A549 (cell line): ENCODE measurements at regions not wholly inside any gene's neighbourhood (a gene's known extent, or its start where the extent isn't known, plus 50 kb on each side); places are given as distances from the start of the nearest gene placed in this dataset.

Experiments used
- EHMT2 ChIP-seq: fragments of 200-600 bp; sonication (generic); IDR thresholded peaks from 2 replicates; pipeline ENCODE4 v1.6.1; 2016; ENCODE audit warnings: antibody characterized with exemption, low read depth, mild to moderate bottlenecking, moderate library complexity
- EP300 ChIP-seq, 2 experiments: fragments of >200 bp; sonication (Bioruptor Twin); formaldehyde crosslinking; IDR thresholded peaks; 2 replicates in 1 of 2; 3 replicates in 1 of 2; pipeline ENCODE4 v1.6.1; 2016 to 2017
- POLR2A ChIP-seq: IDR thresholded peaks from 2 replicates; pipeline ENCODE4 v1.6.1; 2012; ENCODE audit warnings: mild to moderate bottlenecking, low read length
- TF ChIP-seq, protein P1 (sequence below): fragments of >200 bp; sonication (Bioruptor Twin); formaldehyde crosslinking; IDR thresholded peaks from 3 replicates; pipeline ENCODE4 v1.5.1; 2016
- TF ChIP-seq, protein P2 (sequence below): fragments of 150-350 bp; IDR thresholded peaks from 2 replicates; pipeline ENCODE4 v1.6.1; 2014; ENCODE audit warnings: low read depth, mild to moderate bottlenecking, low read length
- TF ChIP-seq, protein P3 (sequence below): fragments of 200-600 bp; sonication (generic); IDR thresholded peaks from 2 replicates; pipeline ENCODE4 v1.6.1; 2016; ENCODE audit warnings: antibody characterized with exemption, mild to moderate bottlenecking, moderate library complexity

DNA sequence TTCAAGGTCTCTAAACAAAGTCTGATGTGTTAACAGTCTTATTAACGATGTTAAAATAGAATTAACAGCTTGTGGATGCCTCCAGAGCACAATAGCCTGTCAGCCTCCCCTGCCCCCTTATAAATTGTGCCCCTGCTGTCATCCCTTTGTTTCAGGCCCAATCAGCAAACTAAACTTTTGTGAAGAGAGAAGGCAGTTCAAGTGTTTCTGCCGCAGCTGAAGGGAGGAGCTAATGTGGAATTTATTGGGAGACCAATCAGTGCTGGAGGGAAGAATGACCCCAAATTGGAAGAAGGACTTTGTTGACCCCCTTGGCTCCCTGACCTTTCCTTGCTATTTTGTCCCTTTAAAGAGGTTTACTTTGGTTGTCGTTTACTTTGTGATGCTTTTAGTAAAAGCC, 160.5 kb downstream of the TM9SF2 start:
- TF ChIP-seq, protein P1, sequence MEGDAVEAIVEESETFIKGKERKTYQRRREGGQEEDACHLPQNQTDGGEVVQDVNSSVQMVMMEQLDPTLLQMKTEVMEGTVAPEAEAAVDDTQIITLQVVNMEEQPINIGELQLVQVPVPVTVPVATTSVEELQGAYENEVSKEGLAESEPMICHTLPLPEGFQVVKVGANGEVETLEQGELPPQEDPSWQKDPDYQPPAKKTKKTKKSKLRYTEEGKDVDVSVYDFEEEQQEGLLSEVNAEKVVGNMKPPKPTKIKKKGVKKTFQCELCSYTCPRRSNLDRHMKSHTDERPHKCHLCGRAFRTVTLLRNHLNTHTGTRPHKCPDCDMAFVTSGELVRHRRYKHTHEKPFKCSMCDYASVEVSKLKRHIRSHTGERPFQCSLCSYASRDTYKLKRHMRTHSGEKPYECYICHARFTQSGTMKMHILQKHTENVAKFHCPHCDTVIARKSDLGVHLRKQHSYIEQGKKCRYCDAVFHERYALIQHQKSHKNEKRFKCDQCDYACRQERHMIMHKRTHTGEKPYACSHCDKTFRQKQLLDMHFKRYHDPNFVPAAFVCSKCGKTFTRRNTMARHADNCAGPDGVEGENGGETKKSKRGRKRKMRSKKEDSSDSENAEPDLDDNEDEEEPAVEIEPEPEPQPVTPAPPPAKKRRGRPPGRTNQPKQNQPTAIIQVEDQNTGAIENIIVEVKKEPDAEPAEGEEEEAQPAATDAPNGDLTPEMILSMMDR: no peak
- TF ChIP-seq, protein P2, sequence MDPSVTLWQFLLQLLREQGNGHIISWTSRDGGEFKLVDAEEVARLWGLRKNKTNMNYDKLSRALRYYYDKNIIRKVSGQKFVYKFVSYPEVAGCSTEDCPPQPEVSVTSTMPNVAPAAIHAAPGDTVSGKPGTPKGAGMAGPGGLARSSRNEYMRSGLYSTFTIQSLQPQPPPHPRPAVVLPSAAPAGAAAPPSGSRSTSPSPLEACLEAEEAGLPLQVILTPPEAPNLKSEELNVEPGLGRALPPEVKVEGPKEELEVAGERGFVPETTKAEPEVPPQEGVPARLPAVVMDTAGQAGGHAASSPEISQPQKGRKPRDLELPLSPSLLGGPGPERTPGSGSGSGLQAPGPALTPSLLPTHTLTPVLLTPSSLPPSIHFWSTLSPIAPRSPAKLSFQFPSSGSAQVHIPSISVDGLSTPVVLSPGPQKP: no peak
- no peak for TF ChIP-seq POLR2A
- TF ChIP-seq EHMT2: no peak
- no peak for TF ChIP-seq EP300 (IDR thresholded peaks at IDR 0.05)
- TF ChIP-seq, protein P3, sequence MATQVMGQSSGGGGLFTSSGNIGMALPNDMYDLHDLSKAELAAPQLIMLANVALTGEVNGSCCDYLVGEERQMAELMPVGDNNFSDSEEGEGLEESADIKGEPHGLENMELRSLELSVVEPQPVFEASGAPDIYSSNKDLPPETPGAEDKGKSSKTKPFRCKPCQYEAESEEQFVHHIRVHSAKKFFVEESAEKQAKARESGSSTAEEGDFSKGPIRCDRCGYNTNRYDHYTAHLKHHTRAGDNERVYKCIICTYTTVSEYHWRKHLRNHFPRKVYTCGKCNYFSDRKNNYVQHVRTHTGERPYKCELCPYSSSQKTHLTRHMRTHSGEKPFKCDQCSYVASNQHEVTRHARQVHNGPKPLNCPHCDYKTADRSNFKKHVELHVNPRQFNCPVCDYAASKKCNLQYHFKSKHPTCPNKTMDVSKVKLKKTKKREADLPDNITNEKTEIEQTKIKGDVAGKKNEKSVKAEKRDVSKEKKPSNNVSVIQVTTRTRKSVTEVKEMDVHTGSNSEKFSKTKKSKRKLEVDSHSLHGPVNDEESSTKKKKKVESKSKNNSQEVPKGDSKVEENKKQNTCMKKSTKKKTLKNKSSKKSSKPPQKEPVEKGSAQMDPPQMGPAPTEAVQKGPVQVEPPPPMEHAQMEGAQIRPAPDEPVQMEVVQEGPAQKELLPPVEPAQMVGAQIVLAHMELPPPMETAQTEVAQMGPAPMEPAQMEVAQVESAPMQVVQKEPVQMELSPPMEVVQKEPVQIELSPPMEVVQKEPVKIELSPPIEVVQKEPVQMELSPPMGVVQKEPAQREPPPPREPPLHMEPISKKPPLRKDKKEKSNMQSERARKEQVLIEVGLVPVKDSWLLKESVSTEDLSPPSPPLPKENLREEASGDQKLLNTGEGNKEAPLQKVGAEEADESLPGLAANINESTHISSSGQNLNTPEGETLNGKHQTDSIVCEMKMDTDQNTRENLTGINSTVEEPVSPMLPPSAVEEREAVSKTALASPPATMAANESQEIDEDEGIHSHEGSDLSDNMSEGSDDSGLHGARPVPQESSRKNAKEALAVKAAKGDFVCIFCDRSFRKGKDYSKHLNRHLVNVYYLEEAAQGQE: no peak
